ENCODE measurements at regions not wholly inside any gene's neighbourhood (a gene's known extent, or its start where the extent isn't known, plus 50 kb on each side); places are given as distances from the start of the nearest gene placed in this dataset.

GRCh38 chr19:30240904-30241695, 131.1 kb upstream of the ZNF536 start:
- no peak for TF ChIP-seq CTCF (IDR thresholded peaks at IDR 0.05)
- no peak for TF ChIP-seq POLR2A (IDR thresholded peaks at IDR 0.05)

All from heart left ventricle (tissue), 13 donors.